Loucy (cell line): ENCODE measurements at regions not wholly inside any gene's neighbourhood (a gene's known extent, or its start where the extent isn't known, plus 50 kb on each side); places are given as distances from the start of the nearest gene placed in this dataset.

Source experiments
- H2AFZ ChIP-seq: fragments of 200-600 bp; sonication (generic); 2 replicates; pipeline ENCODE4 v1.6.0; 2016; ENCODE audit warnings: antibody characterized with exemption, mild to moderate bottlenecking, low read length, moderate library complexity
- H3F3A ChIP-seq: fragments of 200-600 bp; 2 replicates; pipeline ENCODE4 v1.6.0; 2016; ENCODE audit warnings: antibody characterized with exemption, low read depth, mild to moderate bottlenecking
- H3K27me3 ChIP-seq: fragments of 200-600 bp; sonication (generic); 2 replicates; pipeline ENCODE4 v1.6.1; 2014; ENCODE audit warnings: low read length, mild to moderate bottlenecking; ENCODE audit not compliant: insufficient read depth, poor library complexity, severe bottlenecking
- H3K36me3 ChIP-seq: fragments of 200-600 bp; sonication (generic); 2 replicates; pipeline ENCODE4 v1.6.1; 2016; ENCODE audit warnings: low read length; ENCODE audit not compliant: insufficient read depth
- H3K4me1 ChIP-seq: fragments of 200-600 bp; sonication (generic); 2 replicates; pipeline ENCODE4 v1.5.1; 2014; ENCODE audit warnings: low read length, mild to moderate bottlenecking; ENCODE audit not compliant: insufficient read depth, poor library complexity, severe bottlenecking
- H3K4me2 ChIP-seq: fragments of 200-600 bp; sonication (generic); 2 replicates; pipeline ENCODE4 v1.6.0; 2014; ENCODE audit warnings: antibody characterized with exemption, low read length, low read depth, mild to moderate bottlenecking; ENCODE audit not compliant: poor library complexity, severe bottlenecking
- H3K4me3 ChIP-seq: fragments of 200-600 bp; sonication (generic); 2 replicates; pipeline ENCODE4 v1.5.1; 2014; ENCODE audit warnings: low read length, mild to moderate bottlenecking, mixed read lengths; ENCODE audit not compliant: poor library complexity, severe bottlenecking
- H3K79me2 ChIP-seq: fragments of 200-600 bp; sonication (generic); 2 replicates; pipeline ENCODE4 v1.6.1; 2014; ENCODE audit warnings: low read length; ENCODE audit not compliant: insufficient read depth
- H3K9ac ChIP-seq: fragments of 200-600 bp; sonication (generic); 2 replicates; pipeline ENCODE4 v1.6.0; 2014; ENCODE audit warnings: mild to moderate bottlenecking, low read depth, low read length, moderate library complexity; ENCODE audit not compliant: poor library complexity, severe bottlenecking
- H3K9me2 ChIP-seq: fragments of 200-600 bp; sonication (generic); replicated peaks from 2 replicates; pipeline ENCODE4 v1.6.1; 2016; ENCODE audit warnings: low read depth, low read length, mixed read lengths
- H3K9me3 ChIP-seq: fragments of 200-600 bp; sonication (generic); 2 replicates; pipeline ENCODE4 v1.6.1; 2014; ENCODE audit warnings: mild to moderate bottlenecking, antibody characterized with exemption, low read length, low read depth; ENCODE audit not compliant: insufficient read depth
- H4K20me1 ChIP-seq: fragments of 200-600 bp; sonication (generic); 2 replicates; pipeline ENCODE4 v1.6.0; 2014; ENCODE audit warnings: antibody characterized with exemption, low read length, mild to moderate bottlenecking; ENCODE audit not compliant: insufficient read depth, poor library complexity, severe bottlenecking
- EZH2phosphoT487 ChIP-seq: fragments of 200-600 bp; IDR thresholded peaks from 2 replicates; pipeline ENCODE4 v1.6.1; 2018; ENCODE audit warnings: antibody characterized with exemption, mild to moderate bottlenecking, moderate library complexity, borderline replicate concordance
- TF ChIP-seq, protein P1 (sequence below): fragments of 200-600 bp; sonication (generic); conservative IDR thresholded peaks from 2 replicates; pipeline ENCODE4 v1.5.1; 2014; ENCODE audit warnings: mild to moderate bottlenecking, antibody characterized with exemption, low read length

DNA sequence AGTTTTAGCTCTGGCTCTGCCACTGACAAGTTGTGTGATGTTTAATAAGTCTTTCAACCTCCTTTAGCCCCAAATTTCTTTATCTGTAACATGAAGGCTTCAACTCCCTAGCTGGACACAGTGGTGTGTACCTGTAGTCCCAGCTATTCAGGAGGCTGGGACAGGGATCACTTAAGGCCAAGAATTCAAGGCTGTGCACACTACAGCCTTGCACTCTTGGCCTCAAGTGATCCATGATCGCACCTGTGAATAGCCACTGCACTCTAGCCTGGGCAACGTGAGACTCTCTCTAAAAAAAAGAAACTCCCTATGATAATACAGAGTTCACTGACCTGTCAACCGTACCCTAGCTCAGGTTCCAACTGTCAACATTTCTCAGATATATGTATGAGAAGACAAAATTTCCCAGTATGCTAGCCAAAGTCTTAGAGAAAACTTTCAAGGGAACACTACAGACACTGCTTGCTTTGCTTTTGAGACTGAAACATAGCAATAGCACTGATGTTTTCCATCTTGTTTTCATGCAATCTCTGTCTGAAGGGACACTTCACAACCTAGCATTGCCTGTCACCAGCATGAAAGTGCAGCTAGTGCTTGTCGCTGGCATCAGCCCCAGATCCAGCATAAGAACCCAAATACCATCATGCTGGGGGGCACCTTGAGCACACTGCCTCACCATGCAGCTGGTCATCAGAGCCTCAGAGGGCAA lies 51.6 kb upstream of the PTPN13 start:
- Histone ChIP-seq H3K36me3 (no peaks in the 10 kb centered on the region), H3K9me2 (no peaks in the 10 kb centered on the region), H3K9me3 (no peaks in the 10 kb centered on the region), H3K4me3 (no peak overlapping the region), H2AFZ (no peak overlapping the region), H3K27me3 (no peaks in the 10 kb centered on the region), H4K20me1 (no peaks in the 10 kb centered on the region), H3K4me1 (no peaks in the 10 kb centered on the region), H3K79me2 (no peaks in the 10 kb centered on the region), H3K9ac (no peak overlapping the region), H3K4me2 (no peak overlapping the region), H3F3A (no peaks in the 10 kb centered on the region)
- TF ChIP-seq, protein P1, sequence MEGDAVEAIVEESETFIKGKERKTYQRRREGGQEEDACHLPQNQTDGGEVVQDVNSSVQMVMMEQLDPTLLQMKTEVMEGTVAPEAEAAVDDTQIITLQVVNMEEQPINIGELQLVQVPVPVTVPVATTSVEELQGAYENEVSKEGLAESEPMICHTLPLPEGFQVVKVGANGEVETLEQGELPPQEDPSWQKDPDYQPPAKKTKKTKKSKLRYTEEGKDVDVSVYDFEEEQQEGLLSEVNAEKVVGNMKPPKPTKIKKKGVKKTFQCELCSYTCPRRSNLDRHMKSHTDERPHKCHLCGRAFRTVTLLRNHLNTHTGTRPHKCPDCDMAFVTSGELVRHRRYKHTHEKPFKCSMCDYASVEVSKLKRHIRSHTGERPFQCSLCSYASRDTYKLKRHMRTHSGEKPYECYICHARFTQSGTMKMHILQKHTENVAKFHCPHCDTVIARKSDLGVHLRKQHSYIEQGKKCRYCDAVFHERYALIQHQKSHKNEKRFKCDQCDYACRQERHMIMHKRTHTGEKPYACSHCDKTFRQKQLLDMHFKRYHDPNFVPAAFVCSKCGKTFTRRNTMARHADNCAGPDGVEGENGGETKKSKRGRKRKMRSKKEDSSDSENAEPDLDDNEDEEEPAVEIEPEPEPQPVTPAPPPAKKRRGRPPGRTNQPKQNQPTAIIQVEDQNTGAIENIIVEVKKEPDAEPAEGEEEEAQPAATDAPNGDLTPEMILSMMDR = no peak
- no peak for TF ChIP-seq EZH2phosphoT487

DNA sequence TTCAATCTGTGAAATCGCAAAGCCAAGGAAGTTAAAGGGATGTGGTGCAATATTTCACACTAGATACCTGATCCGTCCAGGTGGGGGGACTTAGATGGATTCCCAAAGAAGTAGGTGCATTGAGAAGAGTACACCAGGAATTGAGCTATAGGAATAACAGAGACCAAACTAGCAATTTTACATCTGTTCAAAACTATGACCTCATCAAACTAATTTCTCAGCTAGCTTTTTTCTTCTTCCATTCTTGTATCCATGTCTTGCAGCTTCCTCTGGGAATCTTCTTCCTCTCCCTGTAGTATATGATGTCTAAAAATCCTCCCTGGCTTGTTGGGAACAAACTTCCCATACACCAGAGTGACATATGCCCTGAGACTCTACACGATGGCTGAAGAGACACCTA lies 51.0 kb upstream of the PTPN13 start:
- Histone ChIP-seq H3K4me1 (no peaks in the 10 kb centered on the region), H3K4me2 (no peak overlapping the region), H3K9me3 (no peaks in the 10 kb centered on the region), H3F3A (no peaks in the 10 kb centered on the region), H2AFZ (no peak overlapping the region), H3K36me3 (no peaks in the 10 kb centered on the region), H4K20me1 (no peaks in the 10 kb centered on the region), H3K9ac (no peak overlapping the region), H3K79me2 (no peaks in the 10 kb centered on the region), H3K4me3 (no peak overlapping the region), H3K9me2 (no peaks in the 10 kb centered on the region), H3K27me3 (no peaks in the 10 kb centered on the region)
- TF ChIP-seq EZH2phosphoT487 = no peak
- TF ChIP-seq, protein P1 = no peak

- H3K79me2 ChIP-seq = no peaks in the 10 kb centered on the region
- no peaks in the 10 kb centered on the region for H4K20me1 ChIP-seq
- H2AFZ ChIP-seq = no peak overlapping the region
- H3K27me3 ChIP-seq = no peaks in the 10 kb centered on the region
- H3K9ac ChIP-seq = no peak overlapping the region
- TF ChIP-seq, protein P1 = no peak
- TF ChIP-seq EZH2phosphoT487 = no peak
- no peaks in the 10 kb centered on the region for H3K9me3 ChIP-seq
- no peaks in the 10 kb centered on the region for H3F3A ChIP-seq
- no peak overlapping the region for H3K4me3 ChIP-seq
- H3K4me1 ChIP-seq = no peaks in the 10 kb centered on the region
- H3K4me2 ChIP-seq = no peak overlapping the region
- H3K36me3 ChIP-seq = no peaks in the 10 kb centered on the region
- no peaks in the 10 kb centered on the region for H3K9me2 ChIP-seq
Measured at GRCh38 chr4:86543560-86544309, 50.4 kb upstream of the PTPN13 start.
